HG02885 (cell line): ENCODE measurements at regions not wholly inside any gene's neighbourhood (a gene's known extent, or its start where the extent isn't known, plus 50 kb on each side); places are given as distances from the start of the nearest gene placed in this dataset.

Experiments used
- ATAC-seq: cut with Tn5 transposase; IDR thresholded peaks from one replicate; pipeline ENCODE4 v1.9.1; 2021; ENCODE audit warnings: mild to moderate bottlenecking; ENCODE audit not compliant: unreplicated experiment, poor library complexity

DNA sequence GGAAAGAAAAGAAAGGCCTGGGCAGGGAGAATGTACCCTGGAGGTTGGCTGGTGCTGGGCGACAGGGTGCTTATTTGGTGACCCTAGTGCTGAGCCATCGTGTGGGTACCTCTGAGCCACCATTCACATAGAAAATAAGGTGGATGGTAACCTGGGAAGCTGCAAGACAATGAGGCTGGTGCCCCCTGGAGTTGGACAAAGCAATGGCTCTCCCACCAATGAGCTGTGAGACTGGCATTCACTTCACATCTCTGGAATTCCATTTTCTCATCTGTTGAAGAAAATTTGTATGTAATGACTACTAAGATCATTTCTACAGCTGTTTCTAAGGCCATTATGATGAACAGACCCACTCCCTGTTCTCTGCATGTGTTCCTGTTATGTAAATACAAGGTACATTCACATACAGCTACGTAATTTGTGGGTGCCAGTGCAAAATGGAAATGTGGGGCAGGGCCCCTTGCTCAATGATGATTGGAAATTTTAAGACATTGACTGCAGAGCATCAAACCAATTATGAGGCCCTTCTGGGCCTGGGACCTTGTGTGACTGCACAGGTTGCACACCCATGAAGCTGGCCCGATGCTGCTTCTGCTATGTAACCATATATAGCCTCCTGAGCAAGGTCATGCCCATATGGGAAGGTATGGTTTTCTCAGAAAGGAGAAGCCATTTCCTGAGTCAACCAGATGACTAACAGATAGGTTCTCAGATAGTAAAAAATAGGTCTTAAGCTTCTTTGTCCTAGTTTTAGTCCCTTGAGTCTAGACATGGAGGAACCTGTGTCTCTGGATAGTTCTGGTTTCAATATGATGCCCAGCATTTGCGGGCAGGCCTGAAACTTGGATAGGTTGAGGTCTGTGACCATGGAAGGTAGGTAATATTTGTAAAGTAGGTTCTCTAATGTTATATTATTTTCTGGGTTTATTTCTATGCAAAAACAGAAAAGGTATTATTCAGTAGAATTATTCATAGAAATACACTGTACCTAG, 63.4 kb upstream of the IGF1 start:
- no peak for ATAC-seq

- no peak for ATAC-seq
Measured at GRCh38 chr12:102542816-102543440, 62.6 kb upstream of the IGF1 start.

DNA sequence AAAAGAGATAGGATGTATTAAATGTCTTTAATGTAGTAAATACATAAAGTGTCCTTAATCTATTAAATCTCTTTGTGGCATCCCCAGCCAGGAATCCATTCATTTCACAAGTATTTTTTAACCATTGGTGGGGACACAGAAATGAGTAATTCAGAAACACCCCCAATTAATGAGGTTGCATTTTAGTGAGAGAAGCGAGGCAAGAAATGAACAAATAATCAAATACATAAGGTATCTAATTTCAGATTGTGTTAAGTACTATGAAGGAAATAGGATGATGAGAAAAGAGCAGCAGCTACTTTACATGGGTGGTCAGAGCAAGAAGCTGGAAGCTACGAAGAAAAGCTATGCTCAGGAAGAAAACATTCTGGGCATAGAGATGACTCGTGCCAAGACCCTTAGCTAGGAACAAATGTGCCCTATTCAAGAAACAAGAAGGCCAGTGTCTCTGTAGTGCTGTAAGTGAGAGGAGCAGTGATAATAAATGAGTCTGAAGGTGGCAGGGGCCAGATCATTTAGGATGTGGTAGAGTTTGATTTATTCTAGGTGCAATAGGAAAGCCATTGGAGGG, 60.5 kb upstream of the IGF1 start:
- no peak for ATAC-seq

GRCh38 chr12:102539651-102540553, 59.5 kb upstream of the IGF1 start:
- no peak for ATAC-seq

DNA sequence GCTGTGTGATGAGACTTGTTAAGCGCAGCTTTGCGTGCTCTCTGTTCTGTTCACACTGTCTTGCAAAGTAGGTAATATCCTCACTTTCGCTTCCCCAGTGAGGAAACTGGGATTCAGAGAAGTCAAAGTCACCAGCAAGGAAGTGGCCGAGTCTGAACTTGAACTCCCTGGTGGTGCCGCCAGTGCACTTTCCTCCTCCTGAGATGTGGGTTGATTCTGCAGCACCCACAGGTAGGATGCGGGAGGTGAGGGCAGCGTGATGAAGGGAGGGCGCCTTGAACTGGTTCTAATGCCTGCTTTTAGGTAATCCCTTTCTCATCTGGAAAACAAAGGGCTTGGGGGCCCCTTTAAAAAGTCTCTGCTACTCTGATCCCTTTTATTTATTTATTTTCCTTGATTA, 54.9 kb upstream of the IGF1 start:
- ATAC-seq: no peak

DNA sequence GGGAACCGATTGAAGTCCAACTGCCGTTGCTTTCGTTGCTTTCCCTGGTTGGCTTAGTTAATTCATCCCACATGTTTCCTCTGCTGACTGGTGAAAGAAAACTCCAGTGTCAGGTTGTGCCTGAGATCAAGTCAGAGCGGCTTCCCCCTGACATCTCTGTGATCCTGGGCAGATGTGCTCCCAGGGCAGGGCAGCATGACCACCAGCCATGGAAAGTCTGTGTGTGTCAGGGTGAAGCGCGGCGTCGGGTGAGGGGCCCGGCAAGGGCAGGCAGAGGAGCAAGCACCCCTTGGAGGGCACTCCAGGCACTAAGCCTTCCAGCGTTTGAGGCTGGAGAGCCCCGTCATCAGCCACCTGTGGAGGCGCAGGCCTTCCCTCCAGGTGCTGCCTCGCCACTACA, 54.5 kb upstream of the IGF1 start:
- no peak for ATAC-seq

- no peak for ATAC-seq
Measured at GRCh38 chr12:102533483-102534215, 53.3 kb upstream of the IGF1 start.
